Panc1 (cell line): ENCODE measurements at regions not wholly inside any gene's neighbourhood (a gene's known extent, or its start where the extent isn't known, plus 50 kb on each side); places are given as distances from the start of the nearest gene placed in this dataset.

Source experiments
- ATAC-seq: fragments of 200-7000 bp; cut with Tn5 transposase; 2 replicates; pipeline ENCODE4 v1.9.1; 2020; ENCODE audit warnings: mild to moderate bottlenecking, moderate library complexity
- BruUV-seq: library from RNA; stranded (reverse); fragments of 400-500 nt; replicated peaks from 2 replicates; lab custom pipeline; 2021; lab: Mats Ljungman, UMichigan
- CTCF ChIA-PET: fragments of 300-600 bp; sonication (Branson Sonifier 250); formaldehyde crosslinking; loops from one replicate; lab custom pipeline; 2022; ENCODE audit warnings: antibody characterized with exemption; lab: Charles Lee
- POLR2A ChIA-PET: fragments of 300-600 bp; sonication (Branson Sonifier 250); formaldehyde crosslinking; loops from one replicate; lab custom pipeline; 2022; ENCODE audit warnings: antibody characterized with exemption; lab: Charles Lee
- DNase-seq: peaks from one replicate; pipeline ENCODE4 v3.0.0-alpha.2; 2010; ENCODE audit warnings: low read depth, low spot score
- H3K27ac ChIP-seq: 2 replicates; pipeline ENCODE4 v1.5.1; 2011; ENCODE audit warnings: mild to moderate bottlenecking, low read length, inconsistent platforms
- H3K27me3 ChIP-seq: fragments of 200-500 bp; sonication (Bioruptor generic); 2 replicates; pipeline ENCODE4 v1.6.0; 2014; ENCODE audit warnings: low read length, inconsistent platforms; ENCODE audit not compliant: control insufficient read depth, insufficient read depth
- H3K36me3 ChIP-seq: fragments of 200-500 bp; sonication (Bioruptor generic); 2 replicates; pipeline ENCODE4 v1.5.1; 2014; ENCODE audit warnings: inconsistent platforms, mild to moderate bottlenecking, low read length, moderate library complexity; ENCODE audit not compliant: control insufficient read depth, insufficient read depth
- H3K4me1 ChIP-seq: 2 replicates; pipeline ENCODE4 v1.5.1; 2011; ENCODE audit warnings: inconsistent platforms, mild to moderate bottlenecking, low read length, moderate library complexity; ENCODE audit not compliant: control insufficient read depth, insufficient read depth
- H3K4me3 ChIP-seq, 2 experiments: 2 replicates each; pipeline ENCODE4 v1.5.1; 2011 to 2012; ENCODE audit warnings: low read depth in 2 of 2, low read length in 2 of 2, mild to moderate bottlenecking in 2 of 2, inconsistent platforms in 1 of 2, moderate library complexity in 1 of 2
- H3K9me3 ChIP-seq: fragments of 200-500 bp; sonication (Bioruptor generic); 2 replicates; pipeline ENCODE4 v1.5.1; 2014; ENCODE audit warnings: low read depth, mild to moderate bottlenecking, inconsistent platforms, low read length, moderate library complexity; ENCODE audit not compliant: control insufficient read depth, insufficient read depth
- POLR2AphosphoS5 ChIP-seq: IDR thresholded peaks from 2 replicates; pipeline ENCODE4 v1.6.1; 2012; ENCODE audit warnings: mild to moderate bottlenecking, low read depth, low read length, moderate library complexity
- REST ChIP-seq, 2 experiments: IDR thresholded peaks; 2 replicates each; pipeline ENCODE4 v1.6.1; 2011 to 2012; ENCODE audit warnings: low read depth in 2 of 2, control low read depth in 1 of 2, low read length in 1 of 2, mild to moderate bottlenecking in 1 of 2, moderate library complexity in 1 of 2; ENCODE audit not compliant: insufficient read depth in 1 of 2
- SIN3A ChIP-seq: IDR thresholded peaks from 2 replicates; pipeline ENCODE4 v1.6.1; 2012; ENCODE audit warnings: low read depth, mild to moderate bottlenecking, low read length, moderate library complexity, borderline replicate concordance; ENCODE audit not compliant: insufficient read depth
- TCF7L2 ChIP-seq: IDR thresholded peaks from 2 replicates; pipeline ENCODE4 v1.6.1; 2011; ENCODE audit warnings: mild to moderate bottlenecking, low read depth, low read length, inconsistent platforms
- in situ Hi-C: cut with HindIII; loops from 2 replicates; pipeline ENCODE4 v1.10.0; 2016; ENCODE audit warnings: low sequenced_read_pairs, low pct_unique_long_range_greater_than_20kb
- intact Hi-C: fragments of 100-400 bp; cut with micrococcal nuclease; formaldehyde crosslinking; loops from one replicate; pipeline ENCODE4 v1.10.0; 2022; ENCODE audit not compliant: unreplicated experiment
- TF ChIP-seq, protein P1 (sequence below): fragments of 450-650 bp; IDR thresholded peaks from 2 replicates; pipeline ENCODE4 v1.5.1; 2017; ENCODE audit warnings: mild to moderate bottlenecking

- H3K4me1 ChIP-seq = peaks cover 4% of the 10 kb centered on the region; the same call in 1 of the 2 replicates
- ChIA-PET POLR2A (no interaction called here), CTCF (interaction anchor here (0.6 kb wide), 1 partner anchor 610 kb away, joined by 4 read pairs; no protein-coding TSS in a partner anchor)
- no peaks in the 10 kb centered on the region for H3K36me3 ChIP-seq
- no peaks in the 10 kb centered on the region for H3K9me3 ChIP-seq
- intact Hi-C loops (no loop called here), in situ Hi-C loops (no loop called here)
- ATAC-seq (no peak), DNase-seq (no peak)
- H3K27me3 ChIP-seq = no peaks in the 10 kb centered on the region; the same call in 1 of the 2 replicates
- no TSS peak for BruUV-seq
- TF ChIP-seq POLR2AphosphoS5 = no peak
- no peak for TF ChIP-seq SIN3A
- no peak for TF ChIP-seq TCF7L2
- TF ChIP-seq, protein P1, sequence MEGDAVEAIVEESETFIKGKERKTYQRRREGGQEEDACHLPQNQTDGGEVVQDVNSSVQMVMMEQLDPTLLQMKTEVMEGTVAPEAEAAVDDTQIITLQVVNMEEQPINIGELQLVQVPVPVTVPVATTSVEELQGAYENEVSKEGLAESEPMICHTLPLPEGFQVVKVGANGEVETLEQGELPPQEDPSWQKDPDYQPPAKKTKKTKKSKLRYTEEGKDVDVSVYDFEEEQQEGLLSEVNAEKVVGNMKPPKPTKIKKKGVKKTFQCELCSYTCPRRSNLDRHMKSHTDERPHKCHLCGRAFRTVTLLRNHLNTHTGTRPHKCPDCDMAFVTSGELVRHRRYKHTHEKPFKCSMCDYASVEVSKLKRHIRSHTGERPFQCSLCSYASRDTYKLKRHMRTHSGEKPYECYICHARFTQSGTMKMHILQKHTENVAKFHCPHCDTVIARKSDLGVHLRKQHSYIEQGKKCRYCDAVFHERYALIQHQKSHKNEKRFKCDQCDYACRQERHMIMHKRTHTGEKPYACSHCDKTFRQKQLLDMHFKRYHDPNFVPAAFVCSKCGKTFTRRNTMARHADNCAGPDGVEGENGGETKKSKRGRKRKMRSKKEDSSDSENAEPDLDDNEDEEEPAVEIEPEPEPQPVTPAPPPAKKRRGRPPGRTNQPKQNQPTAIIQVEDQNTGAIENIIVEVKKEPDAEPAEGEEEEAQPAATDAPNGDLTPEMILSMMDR = no peak
- TF ChIP-seq REST (IDR thresholded peaks at IDR 0.05; ENCODE audit: insufficient read depth in 1 of 2, low read depth in 2 of 2, low read length in 1 of 2) = no peak
- no peak overlapping the region for H3K4me3 ChIP-seq
- no peak overlapping the region for H3K27ac ChIP-seq
Observed at GRCh38 chr6:40710626-40711330, 123.6 kb upstream of the LRFN2 start.

- in situ Hi-C loops (no loop called here), intact Hi-C loops (no loop called here)
- BruUV-seq = no TSS peak
- TF ChIP-seq TCF7L2 (no peak), SIN3A (no peak), POLR2AphosphoS5 (no peak), REST (IDR thresholded peaks at IDR 0.05; ENCODE audit: insufficient read depth in 1 of 2, low read depth in 2 of 2, low read length in 1 of 2) (no peak)
- TF ChIP-seq, protein P1 = no peak
- POLR2A ChIA-PET = no interaction called here
- Histone ChIP-seq H3K27ac (no peak overlapping the region), H3K36me3 (no peaks in the 10 kb centered on the region), H3K4me1 (no peaks in the 10 kb centered on the region), H3K4me3 (no peak overlapping the region), H3K9me3 (no peaks in the 10 kb centered on the region), H3K27me3 (no peaks in the 10 kb centered on the region; the same call in 1 of the 2 replicates)
- no peak for ATAC-seq
- DNase-seq = no peak
- CTCF ChIA-PET = no interaction called here
Observed at GRCh38 chr6:40708049-40708448, 120.9 kb upstream of the LRFN2 start.
